ENCODE measurements at regions not wholly inside any gene's neighbourhood (a gene's known extent, or its start where the extent isn't known, plus 50 kb on each side); places are given as distances from the start of the nearest gene placed in this dataset.

GRCh38 chr2:239514754-239515530, 114.1 kb upstream of the HDAC4 start:
- TF ChIP-seq CTCF (IDR thresholded peaks at IDR 0.05) (no peak), ZFX (IDR thresholded peaks at IDR 0.05; ENCODE audit: borderline replicate concordance) (no peak)

Measured in 22Rv1 (cell line).